GM12891 (cell line): ENCODE measurements at regions not wholly inside any gene's neighbourhood (a gene's known extent, or its start where the extent isn't known, plus 50 kb on each side); places are given as distances from the start of the nearest gene placed in this dataset.

Source experiments
- DNase-seq: peaks from one replicate; pipeline ENCODE4 v3.0.0; 2011; ENCODE audit warnings: low spot score; ENCODE audit not compliant: insufficient read length
- FAIRE-seq: peaks from 2 replicates; lab custom pipeline; 2011; peaks lifted over from hg19 to GRCh38; lab: Jason Lieb, UNC
- PAX5 ChIP-seq: IDR thresholded peaks from 2 replicates; pipeline ENCODE4 v1.6.1; 2011; ENCODE audit warnings: low read length, moderate library complexity, mild to moderate bottlenecking; ENCODE audit not compliant: insufficient read depth, severe bottlenecking
- POLR2A ChIP-seq: IDR thresholded peaks from 2 replicates; pipeline ENCODE4 v1.6.1; 2011; ENCODE audit warnings: low read depth, low read length, control low read depth
- POLR2AphosphoS5 ChIP-seq: IDR thresholded peaks from 2 replicates; pipeline ENCODE4 v1.6.1; 2011; ENCODE audit warnings: low read depth, low read length, control low read depth
- POU2F2 ChIP-seq: IDR thresholded peaks from 2 replicates; pipeline ENCODE4 v1.6.1; 2011; ENCODE audit warnings: low read depth, mild to moderate bottlenecking, control low read depth, low read length, moderate library complexity
- SPI1 ChIP-seq: IDR thresholded peaks from 2 replicates; pipeline ENCODE4 v1.6.1; 2011; ENCODE audit warnings: low read depth, low read length, control low read depth
- TAF1 ChIP-seq: IDR thresholded peaks from 2 replicates; pipeline ENCODE4 v1.6.1; 2011; ENCODE audit warnings: low read depth, low read length, control low read depth

DNA sequence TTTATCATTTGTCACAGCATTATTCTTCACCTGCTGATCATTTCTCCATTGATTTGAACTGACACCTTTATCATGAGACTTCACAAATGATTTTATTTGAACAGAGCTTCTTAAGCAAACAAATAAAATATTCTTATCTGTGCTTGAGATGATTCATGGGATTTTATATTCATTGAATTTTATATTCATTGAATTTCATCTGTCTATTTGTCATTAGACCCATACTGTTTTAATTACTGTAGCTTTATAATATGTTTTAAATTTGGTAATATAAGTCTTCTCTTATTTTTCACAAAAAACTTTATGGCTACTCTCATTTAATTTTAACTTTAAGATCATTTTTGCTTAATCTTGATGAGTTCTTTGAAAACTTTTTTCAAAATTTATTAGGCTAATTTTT lies 777.4 kb upstream of the TBX3 start:
- FAIRE-seq (no peak), DNase-seq (no peak)
- TF ChIP-seq TAF1 = no peak
- TF ChIP-seq SPI1 = no peak
- no peak for TF ChIP-seq PAX5
- TF ChIP-seq POU2F2 = no peak
- TF ChIP-seq POLR2A = no peak

DNA sequence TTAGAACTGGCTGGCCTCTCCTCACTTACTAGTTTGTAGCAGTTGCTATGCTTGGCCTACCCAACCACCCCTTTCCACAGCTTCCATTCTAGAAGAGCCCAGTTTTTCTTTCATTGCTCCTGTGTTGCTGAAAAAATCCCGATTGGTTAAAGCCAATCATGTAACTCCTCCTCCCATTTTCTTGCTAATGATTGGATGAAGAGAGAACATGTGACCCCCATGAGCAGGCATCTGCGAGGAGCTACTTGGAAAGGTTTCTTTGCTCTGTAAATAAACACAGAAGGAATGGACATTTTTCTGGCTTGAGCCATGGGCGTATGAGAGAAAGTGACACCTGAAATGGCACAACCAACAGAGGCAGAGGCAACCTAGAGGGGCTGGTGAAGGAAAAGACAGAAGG lies 773.8 kb upstream of the TBX3 start:
- DNase-seq (no peak), FAIRE-seq (no peak)
- TF ChIP-seq POU2F2 (no peak), POLR2A (no peak), SPI1 (no peak), PAX5 (no peak), POLR2AphosphoS5 (no peak), TAF1 (no peak)

DNA sequence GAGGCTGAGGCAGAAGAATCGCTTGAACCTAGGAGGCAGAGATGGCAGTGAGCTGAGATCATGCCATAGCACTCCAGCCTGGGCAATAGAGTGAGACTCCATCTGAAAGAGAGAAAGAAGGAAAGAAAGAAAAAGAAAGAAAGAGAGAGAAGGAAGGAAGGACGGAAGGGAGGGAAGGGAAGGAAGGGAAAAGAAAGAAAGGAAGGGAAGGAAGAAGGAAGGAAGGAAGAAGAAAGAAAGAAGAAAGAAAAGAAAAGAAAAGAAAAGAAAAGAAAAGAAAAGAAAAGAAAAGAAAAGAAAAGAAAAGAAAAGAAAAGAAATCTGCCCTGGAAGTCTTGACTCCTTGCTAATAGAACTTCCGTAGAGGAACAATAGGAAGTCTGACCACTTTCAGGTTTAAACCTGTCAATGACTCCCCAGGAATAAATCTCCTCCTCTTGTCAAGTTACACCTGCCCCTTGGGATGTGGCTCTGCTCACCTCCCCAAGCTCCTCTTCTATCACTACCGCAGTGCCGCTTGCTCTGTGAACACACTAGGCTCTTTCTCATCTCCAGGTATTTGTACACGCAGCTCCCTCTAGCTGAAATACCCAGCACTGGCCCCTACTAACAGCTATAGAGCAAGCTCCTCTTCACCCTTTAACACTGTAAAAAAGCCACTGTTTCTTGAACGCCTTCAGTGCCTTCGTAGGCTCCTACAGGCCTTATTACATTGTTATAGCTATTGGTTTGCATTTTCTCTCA lies 773.1 kb upstream of the TBX3 start:
- DNase-seq (no peak), FAIRE-seq (no peak)
- TF ChIP-seq POLR2AphosphoS5 = no peak
- TF ChIP-seq POU2F2 = no peak
- no peak for TF ChIP-seq POLR2A
- TF ChIP-seq TAF1 = no peak
- TF ChIP-seq SPI1 = no peak
- TF ChIP-seq PAX5 = no peak

DNA sequence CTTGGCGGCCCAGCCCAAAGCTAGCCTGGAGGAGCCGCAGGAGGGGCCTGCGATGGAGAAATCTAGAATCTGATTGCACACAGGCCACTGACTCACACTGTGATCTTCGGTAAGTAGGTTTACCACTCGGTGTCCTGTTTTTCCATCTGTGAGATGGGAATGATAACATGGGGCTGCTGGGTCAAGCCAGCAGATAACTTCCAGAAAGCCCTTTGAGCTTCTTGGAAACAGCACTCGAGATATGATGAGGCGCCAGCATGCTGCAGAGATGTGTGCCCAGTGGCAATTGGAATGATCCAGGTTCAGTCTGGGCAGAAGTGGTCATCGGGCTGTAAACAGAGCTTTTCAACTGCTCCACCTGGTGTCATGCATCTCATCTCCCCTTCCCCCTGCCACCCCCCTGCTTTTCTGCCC lies 771.3 kb upstream of the TBX3 start:
- FAIRE-seq (no peak), DNase-seq (no peak)
- TF ChIP-seq POU2F2 = no peak
- no peak for TF ChIP-seq POLR2AphosphoS5
- no peak for TF ChIP-seq SPI1
- TF ChIP-seq TAF1 = no peak
- TF ChIP-seq POLR2A = no peak
- no peak for TF ChIP-seq PAX5

DNA sequence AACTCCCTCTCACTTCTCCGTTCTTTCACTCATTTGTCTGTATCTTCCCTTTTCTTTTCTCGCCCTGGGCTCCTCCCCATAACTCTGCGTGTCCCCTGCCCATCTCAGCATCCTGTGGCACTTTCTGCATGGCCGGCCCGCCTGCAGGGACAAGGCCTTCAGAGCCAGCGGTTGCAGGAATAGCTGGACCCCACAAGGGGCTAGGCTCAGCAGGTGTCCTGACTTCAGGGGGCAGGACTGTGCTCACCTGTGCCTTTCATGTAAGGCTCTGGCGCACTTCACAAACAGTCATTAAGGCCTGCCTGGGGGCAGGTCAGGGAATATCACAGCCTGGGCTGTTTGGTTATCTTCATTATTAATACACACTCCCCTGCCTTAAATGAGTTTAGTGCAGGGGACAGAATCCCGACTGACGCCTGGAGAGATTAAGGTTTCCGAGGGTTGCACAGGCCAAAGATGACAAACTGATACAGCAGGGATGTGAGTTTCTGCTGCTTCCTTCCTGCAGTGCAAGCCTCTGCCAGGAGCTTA lies 768.8 kb upstream of the TBX3 start:
- TF ChIP-seq PAX5 (no peak), SPI1 (no peak), POU2F2 (no peak), TAF1 (no peak), POLR2A (no peak), POLR2AphosphoS5 (no peak)
- DNase-seq = no peak
- FAIRE-seq = no peak

DNA sequence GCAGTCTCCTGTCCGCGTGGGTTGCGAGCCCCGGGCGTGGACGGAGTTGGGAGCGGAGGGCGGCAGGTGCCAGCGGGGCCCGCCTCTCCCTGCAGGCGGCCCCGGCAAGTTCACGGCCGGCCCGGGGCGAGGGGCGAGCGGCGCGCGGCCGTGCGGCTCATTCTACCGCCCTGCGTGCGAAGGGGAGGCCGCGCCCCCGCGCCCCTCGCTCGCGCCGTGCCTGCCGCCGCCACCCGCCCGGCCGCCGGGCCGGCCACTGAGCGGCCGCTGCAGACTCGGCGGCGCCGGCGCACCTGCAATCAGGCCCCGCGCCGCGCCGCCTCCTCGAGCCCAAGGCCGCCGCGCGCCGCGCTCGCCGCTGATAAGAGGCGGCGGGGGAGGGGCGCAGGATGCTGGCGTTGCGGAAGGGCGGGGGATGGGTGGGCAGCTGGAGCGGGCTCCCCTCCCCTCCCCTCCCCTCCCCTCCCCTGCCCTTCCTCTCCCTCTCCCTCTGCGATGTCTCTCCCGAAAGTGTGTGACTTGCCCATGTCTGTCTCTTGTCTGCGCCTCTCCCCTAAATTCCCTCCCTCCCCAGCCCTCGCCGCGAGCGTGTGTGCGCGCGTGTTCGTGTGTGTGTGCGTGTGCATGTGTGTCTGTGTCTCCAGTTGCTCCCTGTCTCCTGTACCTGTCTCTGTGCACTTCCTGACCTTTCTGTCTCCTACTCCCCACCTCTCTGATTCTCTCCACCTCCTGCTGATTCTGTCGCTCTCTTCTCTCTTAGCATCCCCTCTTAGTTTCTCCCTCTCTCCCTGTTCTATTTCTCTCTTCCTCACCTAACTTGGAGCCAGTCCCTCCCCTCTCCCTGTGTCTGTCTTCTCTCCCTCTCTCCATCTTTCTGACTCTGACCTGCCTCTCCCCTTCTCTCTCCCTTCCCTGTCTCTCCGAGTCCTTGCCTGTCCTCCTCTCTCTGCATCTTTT lies 768.1 kb upstream of the TBX3 start:
- TF ChIP-seq POU2F2 = no peak
- TF ChIP-seq SPI1 = no peak
- no peak for TF ChIP-seq POLR2AphosphoS5
- no peak for TF ChIP-seq PAX5
- no peak for TF ChIP-seq TAF1
- TF ChIP-seq POLR2A = no peak
- no peak for FAIRE-seq
- DNase-seq = peak; percentile 46

DNA sequence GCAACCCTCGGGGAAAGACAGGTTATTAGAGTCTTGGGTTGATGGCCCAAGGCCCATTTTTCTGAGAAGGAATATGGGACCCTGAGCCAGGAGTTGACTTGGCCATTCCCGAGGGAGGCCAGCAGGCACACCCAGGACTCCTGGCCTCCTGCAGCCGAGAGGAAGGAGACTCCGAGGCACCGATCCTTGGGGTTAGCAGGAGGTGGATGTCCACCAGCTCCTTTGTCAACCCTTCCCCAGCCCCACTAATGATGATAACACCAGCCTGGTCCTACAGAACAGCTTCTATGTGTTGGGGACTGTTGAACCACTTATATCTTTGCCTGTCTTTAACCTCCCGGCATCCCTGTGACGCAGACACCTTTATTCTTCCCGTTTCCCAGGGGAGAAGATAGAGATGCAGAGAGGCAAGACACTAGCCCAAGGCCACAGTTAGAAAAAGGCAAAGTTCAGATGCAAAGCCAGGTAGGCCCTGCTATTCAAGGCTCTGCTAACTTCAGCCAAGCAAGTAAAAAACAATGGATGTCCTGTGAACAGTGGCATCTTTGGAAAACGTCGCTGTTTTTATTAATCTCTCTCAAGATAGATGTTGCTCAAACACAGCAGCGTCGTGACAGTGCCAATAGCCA lies 767.3 kb upstream of the TBX3 start:
- TF ChIP-seq SPI1 (no peak), TAF1 (no peak), PAX5 (no peak), POU2F2 (no peak)
- FAIRE-seq (no peak), DNase-seq (no peak)

DNA sequence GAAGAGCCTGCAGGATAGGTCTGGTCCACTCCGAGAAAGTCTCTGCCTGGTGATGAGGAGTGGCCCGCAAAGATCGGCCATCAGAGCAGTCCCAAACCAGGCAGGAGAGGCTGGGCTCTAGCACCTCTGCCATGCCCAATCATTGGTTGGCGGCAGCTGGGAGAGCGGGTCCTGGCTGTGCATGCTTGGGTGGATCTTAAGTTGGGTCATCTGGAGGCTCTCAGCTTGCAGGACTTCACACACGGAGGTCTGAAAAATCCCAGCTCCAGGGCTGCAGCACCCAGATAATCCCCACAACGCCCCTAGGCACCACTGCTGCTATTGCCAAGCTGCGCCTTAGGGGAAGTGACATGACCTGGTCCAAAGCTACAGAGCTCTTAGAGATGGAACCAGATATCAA lies 766.7 kb upstream of the TBX3 start:
- TF ChIP-seq POLR2AphosphoS5 = no peak
- no peak for TF ChIP-seq TAF1
- no peak for TF ChIP-seq PAX5
- TF ChIP-seq SPI1 = no peak
- TF ChIP-seq POU2F2 = no peak
- no peak for TF ChIP-seq POLR2A
- DNase-seq = no peak
- FAIRE-seq = no peak

DNA sequence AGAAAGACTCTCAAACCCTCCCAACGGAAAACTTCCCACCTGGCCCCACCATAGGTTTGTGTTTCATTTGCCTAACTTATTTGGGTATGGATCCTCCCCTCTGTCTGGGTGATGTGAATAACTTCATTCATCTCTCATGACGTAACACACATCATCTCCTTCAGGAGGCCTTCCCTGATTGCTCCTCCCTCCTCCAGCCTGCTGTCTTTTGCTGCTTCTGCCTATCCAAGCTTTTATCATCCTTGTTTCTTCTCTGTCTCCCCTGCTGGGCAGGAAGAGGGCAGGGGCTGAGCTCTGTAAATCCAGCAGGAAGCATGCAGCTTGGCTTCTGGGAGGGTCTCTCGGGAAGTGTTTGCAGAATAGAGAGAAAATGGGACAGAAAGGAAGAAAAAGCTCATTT lies 766.0 kb upstream of the TBX3 start:
- no peak for TF ChIP-seq SPI1
- no peak for TF ChIP-seq POU2F2
- TF ChIP-seq POLR2A = no peak
- TF ChIP-seq POLR2AphosphoS5 = no peak
- no peak for TF ChIP-seq PAX5
- TF ChIP-seq TAF1 = no peak

More for the DNA sequence above, 766.0 kb upstream of the TBX3 start:
- FAIRE-seq (no peak), DNase-seq (no peak)
